ENCODE measurements at regions not wholly inside any gene's neighbourhood (a gene's known extent, or its start where the extent isn't known, plus 50 kb on each side); places are given as distances from the start of the nearest gene placed in this dataset.

- TF ChIP-seq CTCF (IDR thresholded peaks at IDR 0.05; ENCODE audit: low read depth, low read length, poor library complexity, severe bottlenecking) (no peak), EZH2phosphoT487 (IDR thresholded peaks at IDR 0.05; ENCODE audit: borderline replicate concordance, low read length) (no peak)
These were observed 448.1 kb upstream of the B3GALT2 start for GRCh38 chr1:193634470-193634869.
